Osteoblast (primary cell): ENCODE measurements at regions not wholly inside any gene's neighbourhood (a gene's known extent, or its start where the extent isn't known, plus 50 kb on each side); places are given as distances from the start of the nearest gene placed in this dataset.

ENCODE experiments used
- DNase-seq: peaks from one replicate; pipeline ENCODE4 v3.0.0; 2011; ENCODE audit warnings: low spot score, mixed read lengths; ENCODE audit not compliant: insufficient read length; ENCODE audit errors: missing footprints
- H2AFZ ChIP-seq: 2 replicates; pipeline ENCODE4 v1.6.0; 2011; ENCODE audit warnings: mild to moderate bottlenecking, low read length
- H3K27ac ChIP-seq: 2 replicates; pipeline ENCODE4 v1.5.1; 2011; ENCODE audit warnings: mild to moderate bottlenecking, low read depth, low read length, moderate library complexity
- H3K27me3 ChIP-seq: 2 replicates; pipeline ENCODE4 v1.6.0; 2012; ENCODE audit warnings: mild to moderate bottlenecking, control low read depth, inconsistent platforms, low read length, moderate library complexity; ENCODE audit not compliant: insufficient read depth
- H3K36me3 ChIP-seq: 2 replicates; pipeline ENCODE4 v1.5.1; 2011; ENCODE audit warnings: mild to moderate bottlenecking, low read length, control low read depth, moderate library complexity; ENCODE audit not compliant: insufficient read depth
- H3K4me1 ChIP-seq: 2 replicates; pipeline ENCODE4 v1.5.1; 2011; ENCODE audit warnings: mild to moderate bottlenecking, low read length, control low read depth, moderate library complexity; ENCODE audit not compliant: insufficient read depth
- H3K4me2 ChIP-seq: 2 replicates; pipeline ENCODE4 v1.6.0; 2011; ENCODE audit warnings: mild to moderate bottlenecking, low read length; ENCODE audit not compliant: insufficient read depth
- H3K4me3 ChIP-seq: fragments of 200-600 bp; sonication (generic); 3 replicates; pipeline ENCODE4 v1.5.1; 2012; ENCODE audit warnings: mild to moderate bottlenecking, low read length, inconsistent platforms; ENCODE audit not compliant: insufficient read depth
- H3K79me2 ChIP-seq: 2 replicates; pipeline ENCODE4 v1.6.0; 2012; ENCODE audit warnings: mild to moderate bottlenecking, low read length, control low read depth, inconsistent platforms; ENCODE audit not compliant: insufficient read depth
- H3K9me3 ChIP-seq: 2 replicates; pipeline ENCODE4 v1.5.1; 2011; ENCODE audit warnings: low read depth, low read length, control low read depth
- H4K20me1 ChIP-seq: 2 replicates; pipeline ENCODE4 v1.6.0; 2012; ENCODE audit warnings: mild to moderate bottlenecking, low read length, control low read depth; ENCODE audit not compliant: insufficient read depth
- TF ChIP-seq, protein P1 (sequence below): IDR thresholded peaks from 2 replicates; pipeline ENCODE4 v1.5.1; 2011; ENCODE audit warnings: mild to moderate bottlenecking, low read depth, low read length, moderate library complexity; ENCODE audit errors: extremely low read depth

DNA sequence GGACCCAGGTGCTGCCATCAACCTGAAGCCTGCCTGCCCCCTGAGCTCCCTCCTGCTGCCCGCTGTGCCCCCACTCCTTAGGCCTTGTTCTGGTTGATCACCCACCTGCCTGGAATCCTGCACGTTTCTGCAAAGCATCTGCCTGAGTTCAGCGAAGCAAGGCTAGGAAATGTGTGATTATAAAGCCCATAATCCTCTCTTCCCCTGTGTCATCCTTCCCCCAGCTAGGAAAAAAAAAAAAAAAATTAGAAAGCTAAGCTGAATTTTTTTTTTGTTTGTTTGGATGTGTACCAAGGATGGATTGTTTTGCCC is 93.2 kb downstream of the FOXA2 start:
- Histone ChIP-seq H4K20me1 (no peaks in the 10 kb centered on the region), H2AFZ (no peak overlapping the region), H3K4me1 (no peaks in the 10 kb centered on the region), H3K79me2 (no peaks in the 10 kb centered on the region), H3K4me2 (no peak overlapping the region), H3K9me3 (no peaks in the 10 kb centered on the region), H3K4me3 (no peak overlapping the region), H3K36me3 (no peaks in the 10 kb centered on the region), H3K27ac (no peak overlapping the region), H3K27me3 (no peaks in the 10 kb centered on the region)
- TF ChIP-seq, protein P1, sequence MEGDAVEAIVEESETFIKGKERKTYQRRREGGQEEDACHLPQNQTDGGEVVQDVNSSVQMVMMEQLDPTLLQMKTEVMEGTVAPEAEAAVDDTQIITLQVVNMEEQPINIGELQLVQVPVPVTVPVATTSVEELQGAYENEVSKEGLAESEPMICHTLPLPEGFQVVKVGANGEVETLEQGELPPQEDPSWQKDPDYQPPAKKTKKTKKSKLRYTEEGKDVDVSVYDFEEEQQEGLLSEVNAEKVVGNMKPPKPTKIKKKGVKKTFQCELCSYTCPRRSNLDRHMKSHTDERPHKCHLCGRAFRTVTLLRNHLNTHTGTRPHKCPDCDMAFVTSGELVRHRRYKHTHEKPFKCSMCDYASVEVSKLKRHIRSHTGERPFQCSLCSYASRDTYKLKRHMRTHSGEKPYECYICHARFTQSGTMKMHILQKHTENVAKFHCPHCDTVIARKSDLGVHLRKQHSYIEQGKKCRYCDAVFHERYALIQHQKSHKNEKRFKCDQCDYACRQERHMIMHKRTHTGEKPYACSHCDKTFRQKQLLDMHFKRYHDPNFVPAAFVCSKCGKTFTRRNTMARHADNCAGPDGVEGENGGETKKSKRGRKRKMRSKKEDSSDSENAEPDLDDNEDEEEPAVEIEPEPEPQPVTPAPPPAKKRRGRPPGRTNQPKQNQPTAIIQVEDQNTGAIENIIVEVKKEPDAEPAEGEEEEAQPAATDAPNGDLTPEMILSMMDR, result no peak
- DNase-seq, result no peak

DNA sequence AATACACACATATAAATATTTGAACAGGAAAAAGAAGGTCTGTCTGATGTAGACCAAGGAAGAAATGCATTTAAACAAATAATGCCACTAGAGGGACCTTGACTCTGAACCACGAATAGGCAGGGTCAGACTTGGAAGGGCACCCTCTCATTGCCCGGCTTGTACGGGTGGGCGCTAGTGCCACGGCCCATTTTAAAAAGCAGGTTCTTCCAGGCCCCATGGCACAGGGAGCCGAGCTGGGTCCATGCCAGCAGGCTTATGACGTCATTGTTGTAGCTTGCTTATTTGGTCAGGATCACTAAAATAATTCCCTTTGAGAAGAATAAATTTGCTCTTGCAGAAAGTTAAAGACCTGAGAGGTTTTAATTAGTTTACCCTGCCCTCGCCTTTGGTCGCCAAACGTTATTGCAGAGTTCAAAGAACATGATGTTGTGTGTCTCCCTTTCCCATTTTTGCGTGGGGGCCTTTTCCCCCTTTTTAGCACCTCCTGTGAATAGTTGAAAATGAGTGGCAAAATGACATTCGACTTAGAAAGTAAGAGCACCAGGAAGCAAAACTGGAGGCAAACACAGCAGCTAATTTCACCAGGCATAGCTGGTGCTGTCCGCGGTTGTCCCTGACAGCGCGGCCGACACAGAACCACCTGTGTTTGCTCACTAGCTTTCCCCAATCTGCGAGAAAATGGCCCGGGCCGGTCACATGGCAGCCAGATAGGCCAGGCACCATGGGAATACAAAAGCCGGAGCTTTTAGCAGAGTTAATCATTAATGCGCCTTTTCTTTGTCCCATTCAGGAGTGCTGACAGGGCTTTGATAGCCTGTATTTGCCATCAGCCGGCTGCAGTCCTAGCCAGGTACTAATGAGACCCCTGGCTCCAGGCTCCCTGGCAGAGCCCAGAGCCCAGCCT is 93.8 kb downstream of the FOXA2 start:
- Histone ChIP-seq H3K27me3 (no peaks in the 10 kb centered on the region), H3K4me1 (no peaks in the 10 kb centered on the region), H3K4me2 (no peak overlapping the region), H3K4me3 (no peak overlapping the region), H3K36me3 (no peaks in the 10 kb centered on the region), H3K9me3 (no peaks in the 10 kb centered on the region), H3K79me2 (no peaks in the 10 kb centered on the region), H2AFZ (no peak overlapping the region), H4K20me1 (no peaks in the 10 kb centered on the region), H3K27ac (no peak overlapping the region)
- TF ChIP-seq, protein P1, result no peak
- DNase-seq, result no peak

DNA sequence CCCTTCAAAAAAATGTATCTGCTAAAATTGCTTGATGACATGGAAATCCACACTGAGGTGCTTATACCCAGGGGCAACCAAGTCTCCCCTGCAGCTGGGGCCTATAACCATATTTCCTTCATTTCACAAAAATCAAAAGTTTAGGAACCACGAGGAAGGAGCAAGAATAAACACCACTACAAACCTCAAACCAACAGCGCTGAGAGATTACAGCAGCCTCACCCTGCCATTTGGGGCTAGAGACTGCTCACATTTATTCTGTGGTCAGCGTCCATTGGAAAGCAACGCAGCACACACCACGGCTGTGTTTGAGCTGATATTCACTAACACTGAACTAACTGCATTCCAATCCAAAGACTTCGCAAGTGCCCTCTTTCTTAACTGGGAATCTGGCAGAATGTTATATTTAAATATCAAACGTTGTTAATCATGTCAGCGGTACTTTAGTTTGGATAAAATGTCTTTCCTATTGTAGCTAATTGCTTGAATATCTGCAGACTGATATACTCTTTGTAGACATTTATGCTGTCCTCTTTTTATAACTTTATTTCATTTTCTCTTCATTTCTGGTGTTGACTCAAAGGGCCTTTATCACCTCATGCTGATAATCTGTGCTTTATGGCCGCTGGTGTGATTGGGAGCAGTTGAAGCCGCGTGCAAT is 94.6 kb downstream of the FOXA2 start:
- no peaks in the 10 kb centered on the region for H3K36me3 ChIP-seq
- no peaks in the 10 kb centered on the region for H4K20me1 ChIP-seq
- H2AFZ ChIP-seq, result no peak overlapping the region
- H3K4me3 ChIP-seq, result no peak overlapping the region
- H3K4me1 ChIP-seq, result no peaks in the 10 kb centered on the region
- no peaks in the 10 kb centered on the region for H3K79me2 ChIP-seq
- no peaks in the 10 kb centered on the region for H3K9me3 ChIP-seq
- H3K27me3 ChIP-seq, result no peaks in the 10 kb centered on the region
- TF ChIP-seq, protein P1, result no peak
- H3K27ac ChIP-seq, result no peak overlapping the region
- H3K4me2 ChIP-seq, result no peak overlapping the region
- DNase-seq, result no peak

DNA sequence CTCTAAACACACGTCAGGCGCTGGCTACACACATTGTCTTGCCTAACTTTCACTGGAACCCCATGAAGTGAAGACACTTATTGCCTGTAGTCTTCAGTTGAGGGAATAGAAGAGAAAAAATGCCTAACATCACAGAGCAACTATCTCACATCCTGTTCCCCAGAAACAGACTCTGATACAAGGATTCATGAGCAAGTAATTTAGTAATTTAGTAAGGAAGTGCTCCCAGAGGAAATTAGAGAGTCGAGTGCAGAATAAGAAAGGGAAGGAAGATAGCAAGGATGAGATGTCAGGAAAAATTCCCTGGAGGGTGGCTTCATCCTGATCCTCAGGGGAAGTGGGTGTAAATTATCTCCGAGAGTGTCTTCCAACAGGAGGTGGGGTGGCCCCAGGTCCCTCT is 104.0 kb downstream of the FOXA2 start:
- H3K4me2 ChIP-seq, result no peak overlapping the region
- DNase-seq, result no peak
- H3K36me3 ChIP-seq, result no peaks in the 10 kb centered on the region
- H3K4me1 ChIP-seq, result no peaks in the 10 kb centered on the region
- no peaks in the 10 kb centered on the region for H4K20me1 ChIP-seq
- no peaks in the 10 kb centered on the region for H3K27me3 ChIP-seq
- no peak overlapping the region for H2AFZ ChIP-seq
- H3K4me3 ChIP-seq, result no peak overlapping the region
- H3K79me2 ChIP-seq, result no peaks in the 10 kb centered on the region
- no peak overlapping the region for H3K27ac ChIP-seq
- H3K9me3 ChIP-seq, result peaks cover 2% of the 10 kb centered on the region
- TF ChIP-seq, protein P1, result no peak
